ENCODE measurements at regions not wholly inside any gene's neighbourhood (a gene's known extent, or its start where the extent isn't known, plus 50 kb on each side); places are given as distances from the start of the nearest gene placed in this dataset.
"Not testable (repeated sequence)": the region's sequence is repeated elsewhere in the genome, so short reads cannot be mapped to it uniquely, and the experiment has no call there.

GRCh38 chr5:91306497-91306896 lies 76.6 kb downstream of the ARRDC3 start:
- Histone ChIP-seq H3K36me3 (peaks cover 0 to 15% (median 0%) of the 10 kb centered on the region in 9 donors), H3K27me3 (no peaks in the 10 kb centered on the region), H3K9me3 (no peaks in the 10 kb centered on the region), H3K27ac (peak overlapping the region in 7 of 10 donors; percentile 7 to 54 (median 36)), H3K4me3 (no peak overlapping the region), H3K4me1 (peaks cover 0 to 36% (median 10%) of the 10 kb centered on the region in 9 donors)
- 65 to 77% methylated on average over 3 of the region's 3 CpGs for WGBS, 2 donors
- TF ChIP-seq CTCF (IDR thresholded peaks at IDR 0.05): no peak
- DNase-seq: no peak
- intact Hi-C loops (cut with DNase I): no loop called here
- peak in 3 of 8 donors; percentile 44 to 51 (median 49) for ATAC-seq

- H3K9me3 ChIP-seq: no peaks in the 10 kb centered on the region
- no peak for TF ChIP-seq CTCF (IDR thresholded peaks at IDR 0.05)
Observed at GRCh38 chr5:91305640-91306039, 77.5 kb downstream of the ARRDC3 start.

GRCh38 chr5:91304015-91304414 lies 79.1 kb downstream of the ARRDC3 start:
- H3K36me3 ChIP-seq; H3K27me3 ChIP-seq; H3K27ac ChIP-seq; ATAC-seq; H3K9me3 ChIP-seq; intact Hi-C loops (cut with DNase I); DNase-seq; H3K4me3 ChIP-seq: not testable (repeated sequence)
- H3K4me1 ChIP-seq: peaks cover 0 to 36% (median 6%) of the 10 kb centered on the region in 9 donors
- 86 to 94% methylated on average over 4 of the region's 4 CpGs for WGBS, 2 donors

More at GRCh38 chr5:91305640-91306039, 77.5 kb downstream of the ARRDC3 start:
- ATAC-seq: no peak
- Histone ChIP-seq H3K4me3 (no peak overlapping the region), H3K4me1 (peaks cover 0 to 36% (median 6%) of the 10 kb centered on the region in 9 donors), H3K27me3 (no peaks in the 10 kb centered on the region), H3K36me3 (peaks cover 0 to 15% (median 0%) of the 10 kb centered on the region in 9 donors), H3K27ac (peak overlapping the region in 2 of 10 donors; percentile 52 to 54)
- DNase-seq: no peak
- intact Hi-C loops (cut with DNase I): no loop called here

- no peak for TF ChIP-seq CTCF (IDR thresholded peaks at IDR 0.05)
- H3K36me3 ChIP-seq: no peaks in the 10 kb centered on the region
- no peaks in the 10 kb centered on the region for H3K27me3 ChIP-seq
- 47 to 68% methylated on average over 1 of the region's 1 CpG for WGBS, 2 donors
- intact Hi-C loops (cut with DNase I): no loop called here
- peak overlapping the region in 1 of 10 donors; percentile 88 for H3K27ac ChIP-seq
- H3K4me1 ChIP-seq: peaks cover 0 to 36% (median 6%) of the 10 kb centered on the region in 9 donors
- no peak for ATAC-seq
- no peak overlapping the region for H3K4me3 ChIP-seq
- H3K9me3 ChIP-seq: no peaks in the 10 kb centered on the region
- DNase-seq: no peak
Observed at GRCh38 chr5:91302958-91303357, 80.2 kb downstream of the ARRDC3 start.

- H3K27ac ChIP-seq: peak overlapping the region in 2 of 10 donors; percentile 5 to 88
- no peak for DNase-seq
- no peak for ATAC-seq
- H3K9me3 ChIP-seq: no peaks in the 10 kb centered on the region
- H3K36me3 ChIP-seq: no peaks in the 10 kb centered on the region
- intact Hi-C loops (cut with DNase I): no loop called here
- peaks cover 0 to 36% (median 6%) of the 10 kb centered on the region in 9 donors for H3K4me1 ChIP-seq
- no peaks in the 10 kb centered on the region for H3K27me3 ChIP-seq
- no peak overlapping the region for H3K4me3 ChIP-seq
- TF ChIP-seq CTCF (IDR thresholded peaks at IDR 0.05): no peak
- 79 to 85% methylated on average over 4 of the region's 4 CpGs for WGBS, 2 donors
Observed at GRCh38 chr5:91302305-91302704, 80.8 kb downstream of the ARRDC3 start.

Data from heart right ventricle (tissue), 16 donors.